BLaER1 (cell line): ENCODE measurements at regions not wholly inside any gene's neighbourhood (a gene's known extent, or its start where the extent isn't known, plus 50 kb on each side); places are given as distances from the start of the nearest gene placed in this dataset.
"Not testable (repeated sequence)": the region's sequence is repeated elsewhere in the genome, so short reads cannot be mapped to it uniquely, and the experiment has no call there.

Source experiments
- H3K27ac ChIP-seq: shearing (Covaris generic); formaldehyde crosslinking; 2 replicates; pipeline ENCODE4 v1.8.1; 2022
- H3K27me3 ChIP-seq: shearing (Covaris generic); formaldehyde crosslinking; 2 replicates; pipeline ENCODE4 v1.8.1; 2022
- H3K36me3 ChIP-seq: shearing (Covaris generic); formaldehyde crosslinking; 2 replicates; pipeline ENCODE4 v1.8.1; 2022
- H3K4me1 ChIP-seq: shearing (Covaris generic); formaldehyde crosslinking; 2 replicates; pipeline ENCODE4 v1.8.1; 2022
- H3K4me2 ChIP-seq: shearing (Covaris generic); formaldehyde crosslinking; 2 replicates; pipeline ENCODE4 v1.8.1; 2022
- H3K4me3 ChIP-seq: shearing (Covaris generic); formaldehyde crosslinking; 2 replicates; pipeline ENCODE4 v1.8.1; 2022
- H3K9ac ChIP-seq: shearing (Covaris generic); formaldehyde crosslinking; 2 replicates; pipeline ENCODE4 v1.8.1; 2022
- H3K9me3 ChIP-seq: shearing (Covaris generic); formaldehyde crosslinking; 2 replicates; pipeline ENCODE4 v1.8.1; 2022
- H4K20me1 ChIP-seq: shearing (Covaris generic); formaldehyde crosslinking; 2 replicates; pipeline ENCODE4 v1.8.1; 2022
- Cebpa-rat ChIP-seq: shearing (Covaris generic); IDR thresholded peaks from 2 replicates; pipeline ENCODE4 v1.8.1; 2022

DNA sequence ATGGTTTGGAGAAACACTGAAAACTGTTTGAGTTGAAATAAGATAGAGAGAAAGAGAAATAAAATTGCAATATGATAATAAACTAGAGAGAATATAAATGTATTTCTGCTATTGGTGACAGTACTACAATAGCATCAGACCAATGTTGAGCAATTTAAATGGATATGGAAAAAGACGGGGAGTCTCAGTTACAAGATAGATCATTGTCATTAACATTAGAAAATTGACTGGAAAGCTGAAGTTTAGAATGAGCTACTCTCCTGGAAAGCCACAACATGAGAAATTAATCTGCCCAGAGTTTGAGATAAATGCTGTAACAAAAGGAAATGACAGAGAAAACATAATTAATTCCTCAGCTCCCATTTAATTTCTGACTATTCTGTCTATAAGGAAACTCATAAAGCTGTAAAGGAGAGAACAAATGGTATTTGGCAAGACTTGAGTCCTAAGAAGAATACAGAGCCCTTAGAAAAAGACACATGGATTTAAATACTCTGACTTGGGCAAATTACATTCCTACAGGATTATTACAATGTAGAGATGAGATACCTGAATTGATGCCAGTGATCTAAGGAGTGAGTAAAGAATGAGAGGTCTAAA, 624.5 kb upstream of the CHD1 start:
- no peak overlapping the region for H3K4me3 ChIP-seq
- H3K27me3 ChIP-seq: no peaks in the 10 kb centered on the region
- TF ChIP-seq Cebpa-rat: no peak
- H3K9ac ChIP-seq: no peak overlapping the region
- H3K9me3 ChIP-seq: no peaks in the 10 kb centered on the region
- H3K4me2 ChIP-seq: no peak overlapping the region
- no peaks in the 10 kb centered on the region for H3K36me3 ChIP-seq
- H3K4me1 ChIP-seq: no peaks in the 10 kb centered on the region
- H3K27ac ChIP-seq: no peak overlapping the region
- no peaks in the 10 kb centered on the region for H4K20me1 ChIP-seq

DNA sequence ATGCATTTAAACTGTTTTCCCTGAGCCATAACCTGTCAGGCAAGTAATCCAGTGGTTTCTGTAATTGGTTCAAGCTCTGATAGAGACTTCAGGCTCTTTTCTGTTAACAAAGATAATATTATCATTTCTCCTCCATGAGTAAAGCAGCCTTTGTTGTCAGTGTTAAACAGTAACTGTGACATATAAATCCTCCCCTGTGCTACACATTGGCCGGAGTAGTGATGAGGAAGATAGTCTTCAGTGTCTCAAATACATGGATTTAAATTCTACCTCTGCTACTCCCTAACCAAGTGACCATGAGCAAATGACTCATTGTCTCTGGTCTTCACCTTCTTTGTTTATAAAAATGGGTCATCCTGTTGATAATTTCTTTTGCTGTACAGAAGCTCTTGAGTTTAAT, 615.5 kb upstream of the CHD1 start:
- Histone ChIP-seq H3K4me3 (no peak overlapping the region), H3K4me1 (no peaks in the 10 kb centered on the region), H3K27me3 (no peaks in the 10 kb centered on the region), H3K9me3 (no peaks in the 10 kb centered on the region), H4K20me1 (no peaks in the 10 kb centered on the region), H3K27ac (no peak overlapping the region), H3K4me2 (no peak overlapping the region), H3K9ac (no peak overlapping the region), H3K36me3 (no peaks in the 10 kb centered on the region)
- no peak for TF ChIP-seq Cebpa-rat

DNA sequence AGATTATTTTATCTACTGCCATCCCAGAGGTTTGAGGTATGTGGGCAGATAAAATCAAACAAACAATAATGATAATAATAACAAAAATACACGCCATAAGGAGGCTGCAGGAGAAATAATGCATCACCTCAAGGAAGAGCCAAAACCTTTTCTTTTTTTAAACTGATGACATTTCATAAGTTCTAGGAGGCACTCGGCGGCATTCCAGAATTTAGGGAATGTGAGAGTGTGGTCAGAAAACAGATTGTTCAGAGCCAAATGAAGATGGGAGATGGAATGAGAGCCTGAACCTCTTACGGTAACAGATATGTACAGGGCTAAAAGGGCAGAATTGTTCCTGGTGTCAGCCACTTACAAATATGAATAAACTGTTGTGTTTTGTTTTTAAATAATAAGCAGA, 615.0 kb upstream of the CHD1 start:
- no peaks in the 10 kb centered on the region for H4K20me1 ChIP-seq
- no peaks in the 10 kb centered on the region for H3K27me3 ChIP-seq
- H3K4me2 ChIP-seq: no peak overlapping the region
- no peaks in the 10 kb centered on the region for H3K36me3 ChIP-seq
- no peaks in the 10 kb centered on the region for H3K4me1 ChIP-seq
- H3K9me3 ChIP-seq: no peaks in the 10 kb centered on the region
- no peak overlapping the region for H3K4me3 ChIP-seq
- H3K27ac ChIP-seq: no peak overlapping the region
- TF ChIP-seq Cebpa-rat: no peak
- no peak overlapping the region for H3K9ac ChIP-seq

DNA sequence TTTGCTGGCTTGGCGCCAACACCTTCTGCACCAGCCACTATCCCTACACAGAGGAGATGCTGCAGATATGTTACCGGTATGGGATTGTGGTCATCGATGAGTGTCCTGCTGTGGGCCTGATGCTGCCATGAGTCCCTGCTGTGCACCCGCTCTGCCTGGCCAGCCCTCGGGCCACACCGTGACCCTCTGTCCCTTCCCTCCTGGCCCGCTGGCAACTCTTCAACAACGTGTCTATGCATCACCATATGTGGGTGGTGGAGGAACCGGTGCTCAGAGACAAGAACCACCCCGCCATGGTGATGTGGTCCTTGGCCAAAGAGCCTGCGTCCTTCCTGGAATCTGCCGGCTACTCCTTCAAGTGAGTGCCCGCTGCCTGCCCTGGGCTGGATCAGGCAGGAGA, 605.4 kb upstream of the CHD1 start:
- H4K20me1 ChIP-seq, H3K9ac ChIP-seq, H3K4me2 ChIP-seq: not testable (repeated sequence)

DNA sequence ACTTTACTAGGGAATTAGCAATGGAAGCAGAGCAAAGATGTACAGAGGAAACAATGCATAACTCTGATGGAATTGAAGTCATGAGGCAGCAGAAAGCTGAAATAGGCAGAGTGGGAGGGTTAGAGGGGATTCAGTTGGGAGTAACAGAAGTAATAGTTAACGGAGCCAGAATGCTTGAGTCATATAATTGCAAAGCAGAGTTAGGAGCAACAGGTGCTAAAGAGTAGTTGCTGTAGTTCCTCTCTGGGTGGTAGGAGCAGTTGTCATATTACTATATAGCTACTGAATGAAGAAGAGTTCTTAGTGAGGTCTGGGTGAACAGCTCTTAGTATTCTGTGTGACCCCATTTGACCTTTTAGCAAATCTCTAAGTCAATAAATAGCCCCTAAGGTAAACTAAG, 592.9 kb upstream of the CHD1 start:
- H3K4me2 ChIP-seq, H3K27me3 ChIP-seq, H3K4me3 ChIP-seq, H3K4me1 ChIP-seq, H3K27ac ChIP-seq, H4K20me1 ChIP-seq, H3K36me3 ChIP-seq, H3K9ac ChIP-seq, H3K9me3 ChIP-seq: not testable (repeated sequence)

More for the DNA sequence above, 605.4 kb upstream of the CHD1 start:
- not testable (repeated sequence) for H3K9me3 ChIP-seq, H3K27ac ChIP-seq, H3K27me3 ChIP-seq, H3K36me3 ChIP-seq, H3K4me1 ChIP-seq, H3K4me3 ChIP-seq

DNA sequence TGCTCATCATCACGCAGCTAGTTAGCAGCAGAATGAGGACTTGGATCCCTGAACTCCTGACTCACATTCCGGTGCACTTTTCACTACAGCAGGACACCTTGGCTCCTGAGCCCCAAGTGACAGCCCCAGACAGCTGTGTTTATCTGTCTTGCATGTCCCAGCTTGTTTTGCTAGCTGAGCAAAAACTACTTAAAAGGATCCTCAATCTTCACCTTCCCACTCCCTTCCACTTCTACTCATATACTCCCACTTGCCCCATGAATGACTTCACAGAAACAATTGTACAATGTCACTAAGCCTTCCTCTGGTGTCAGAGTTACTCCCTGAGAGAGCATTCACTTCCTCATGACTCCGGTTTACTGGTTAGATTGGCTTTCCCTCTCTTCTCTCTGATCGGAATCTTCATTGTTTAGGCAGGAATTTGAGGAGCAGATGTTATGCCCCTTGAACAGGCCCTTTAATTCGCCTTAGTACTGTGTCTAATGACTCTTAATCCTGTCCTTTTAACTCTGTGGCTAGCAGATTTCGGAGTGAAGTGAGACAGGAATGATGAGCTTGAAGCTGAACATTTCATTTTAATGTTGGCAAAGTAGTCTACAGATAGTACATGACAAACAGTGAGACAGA, 587.2 kb upstream of the CHD1 start:
- H3K9me3 ChIP-seq, H3K4me2 ChIP-seq, H3K4me1 ChIP-seq, H3K27ac ChIP-seq, H3K36me3 ChIP-seq, H3K4me3 ChIP-seq, H3K27me3 ChIP-seq, H3K9ac ChIP-seq, H4K20me1 ChIP-seq: not testable (repeated sequence)

DNA sequence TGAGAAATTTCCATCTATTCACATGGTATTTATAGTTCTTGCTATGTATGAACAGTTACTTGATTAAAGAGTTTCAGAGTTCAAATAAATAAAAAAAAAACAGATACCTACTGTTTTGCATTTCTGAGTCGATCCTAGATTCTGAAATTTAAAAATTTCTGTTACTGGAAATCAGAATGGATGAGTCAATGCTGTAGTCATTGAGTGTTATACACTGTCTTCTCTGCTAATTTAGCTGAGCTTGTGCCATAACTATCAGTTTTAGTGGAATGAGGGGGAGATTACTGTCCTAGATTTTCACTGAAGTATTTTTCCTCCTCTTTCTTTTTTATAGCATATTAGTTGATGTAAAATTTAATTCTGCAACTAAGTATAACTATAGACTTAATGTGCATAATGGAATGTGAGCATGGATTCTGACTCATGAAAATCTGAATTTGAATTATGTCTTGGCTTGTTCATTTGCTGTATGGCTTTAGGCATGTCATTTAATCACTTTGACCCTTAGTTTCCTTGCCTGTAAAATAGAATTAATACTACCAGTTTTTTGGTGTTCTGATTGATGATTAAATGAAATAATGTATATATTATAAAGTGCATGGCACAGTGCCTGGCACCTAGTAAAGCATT, 581.5 kb upstream of the CHD1 start:
- H3K36me3 ChIP-seq, H3K9ac ChIP-seq, H3K4me3 ChIP-seq, H3K4me1 ChIP-seq, H3K4me2 ChIP-seq, H3K27ac ChIP-seq, H3K27me3 ChIP-seq, H4K20me1 ChIP-seq: not testable (repeated sequence)
- peaks cover 16% of the 10 kb centered on the region for H3K9me3 ChIP-seq

DNA sequence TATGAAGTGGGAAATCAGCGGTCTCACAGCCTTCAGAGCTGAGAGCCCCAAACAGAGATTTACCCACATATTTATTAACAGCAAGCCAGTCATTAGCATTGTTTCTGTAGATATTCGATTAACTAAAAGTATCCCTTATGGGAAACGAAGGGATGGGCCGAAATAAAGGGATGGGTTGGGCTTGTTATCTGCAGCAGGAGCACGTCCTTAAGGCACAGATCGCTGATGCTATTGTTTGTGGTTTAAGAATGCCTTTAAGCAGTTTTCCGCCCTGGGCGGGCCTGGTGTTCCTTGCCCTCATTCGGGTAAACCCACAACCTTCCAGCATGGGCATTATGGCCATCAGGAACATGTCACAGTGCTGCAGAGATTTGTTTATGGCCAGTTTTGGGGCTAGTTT, 580.3 kb upstream of the CHD1 start:
- H4K20me1 ChIP-seq, H3K4me3 ChIP-seq, H3K36me3 ChIP-seq, H3K4me1 ChIP-seq, H3K27ac ChIP-seq, H3K4me2 ChIP-seq, H3K9ac ChIP-seq, H3K27me3 ChIP-seq: not testable (repeated sequence)
- H3K9me3 ChIP-seq: peaks cover 16% of the 10 kb centered on the region

DNA sequence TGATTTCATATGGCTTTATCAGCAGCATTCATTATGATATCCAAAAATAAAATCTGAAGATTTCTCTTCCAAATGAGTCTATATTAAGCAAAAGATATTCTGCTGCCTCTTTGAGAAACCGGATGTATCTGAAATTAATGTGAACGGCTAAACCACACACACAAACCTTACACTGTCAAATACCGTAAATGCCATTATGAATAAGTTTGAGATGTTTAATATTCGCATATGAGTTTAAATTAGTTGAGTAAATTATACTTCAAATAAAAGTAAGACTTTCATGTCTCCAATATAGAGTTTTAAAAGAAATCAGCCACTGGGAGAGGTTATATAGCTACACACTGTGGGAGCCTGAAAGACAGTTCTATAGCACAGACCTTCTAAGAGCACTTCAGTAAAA, 566.6 kb upstream of the CHD1 start:
- H3K4me2 ChIP-seq, H3K4me3 ChIP-seq, H3K27ac ChIP-seq, H3K27me3 ChIP-seq, H3K4me1 ChIP-seq, H3K9ac ChIP-seq, H3K9me3 ChIP-seq, H4K20me1 ChIP-seq, H3K36me3 ChIP-seq: not testable (repeated sequence)

DNA sequence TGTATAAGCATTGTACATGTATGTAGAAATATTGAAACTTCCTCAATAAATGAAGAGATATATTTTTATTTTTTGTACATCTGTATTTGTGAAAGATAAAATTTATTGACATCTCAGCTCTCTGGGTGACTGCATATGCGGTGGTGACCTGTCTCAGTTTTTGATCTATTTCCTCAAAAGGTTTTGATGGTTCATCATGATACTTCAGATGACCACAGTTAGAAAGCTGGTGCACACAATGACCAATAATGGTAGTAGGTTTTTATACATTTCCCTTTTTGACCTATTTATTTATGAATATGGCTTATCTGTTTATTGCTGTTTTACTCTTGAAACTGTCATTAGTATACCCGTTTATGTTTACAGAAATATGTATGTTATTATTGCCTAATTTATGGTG, 549.6 kb upstream of the CHD1 start:
- H3K9ac ChIP-seq, H3K9me3 ChIP-seq, H4K20me1 ChIP-seq, H3K4me2 ChIP-seq, H3K4me1 ChIP-seq, H3K27me3 ChIP-seq, H3K36me3 ChIP-seq, H3K27ac ChIP-seq, H3K4me3 ChIP-seq: not testable (repeated sequence)

DNA sequence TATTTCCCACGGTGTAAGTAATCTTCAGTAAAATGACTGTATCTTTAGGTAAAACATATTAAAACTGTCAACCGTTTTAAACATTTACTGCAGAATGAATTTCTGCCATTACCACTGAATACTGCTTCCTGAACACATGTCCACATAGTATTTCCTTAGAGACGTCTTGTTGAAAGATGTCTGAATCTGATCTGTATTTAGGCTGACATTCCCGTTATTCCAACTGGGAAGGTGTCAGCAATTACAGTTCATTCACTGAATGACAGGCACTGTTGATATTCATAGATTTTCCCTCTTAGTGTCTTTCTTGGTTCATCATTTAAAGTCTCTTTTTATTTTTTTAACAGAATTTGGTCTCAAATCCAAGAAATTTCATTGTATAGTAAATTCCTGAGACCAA, 544.5 kb upstream of the CHD1 start:
- not testable (repeated sequence) for H4K20me1 ChIP-seq, H3K36me3 ChIP-seq, H3K9me3 ChIP-seq, H3K27ac ChIP-seq, H3K4me2 ChIP-seq, H3K9ac ChIP-seq, H3K4me3 ChIP-seq, H3K27me3 ChIP-seq, H3K4me1 ChIP-seq

DNA sequence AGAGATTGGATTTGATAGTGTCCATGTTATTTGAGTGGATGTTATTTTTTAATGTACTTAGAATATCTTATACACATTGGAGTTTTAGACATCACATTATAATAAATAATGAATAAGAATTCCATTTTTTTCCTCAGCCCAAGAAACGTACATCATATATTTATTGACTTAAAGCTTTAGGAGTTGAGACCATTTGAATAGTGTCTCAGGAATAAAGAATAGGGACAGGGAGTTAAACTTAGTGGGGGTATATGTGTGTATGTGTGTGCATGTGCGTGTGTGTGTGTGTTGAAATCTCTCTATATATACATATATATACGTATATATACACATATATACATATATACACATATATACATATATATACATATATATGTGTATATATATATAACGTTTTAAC, 542.9 kb upstream of the CHD1 start:
- not testable (repeated sequence) for H3K27ac ChIP-seq, H3K4me1 ChIP-seq, H3K27me3 ChIP-seq, H3K4me3 ChIP-seq, H3K4me2 ChIP-seq, H3K9ac ChIP-seq, H3K36me3 ChIP-seq, H4K20me1 ChIP-seq, H3K9me3 ChIP-seq

DNA sequence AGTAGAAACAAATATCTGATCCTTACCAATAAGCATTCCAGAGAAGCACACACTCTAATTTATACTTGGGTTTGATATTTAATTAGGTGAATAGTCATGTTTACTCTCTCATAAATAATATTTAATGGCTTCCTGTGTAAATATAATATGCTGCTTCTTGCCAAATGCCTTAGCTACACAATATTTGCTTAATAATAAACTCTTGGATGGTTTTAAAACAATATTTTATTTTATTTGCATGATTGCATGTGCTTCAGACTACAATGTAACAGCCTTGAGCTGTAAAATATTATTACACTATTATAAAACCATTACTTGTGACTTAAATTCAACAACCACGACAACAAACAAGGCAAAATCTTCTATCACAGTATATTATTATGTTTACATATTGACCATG, 542.4 kb upstream of the CHD1 start:
- not testable (repeated sequence) for H3K4me2 ChIP-seq, H3K27ac ChIP-seq, H3K9ac ChIP-seq, H3K4me1 ChIP-seq, H3K4me3 ChIP-seq, H3K9me3 ChIP-seq, H4K20me1 ChIP-seq, H3K27me3 ChIP-seq, H3K36me3 ChIP-seq

DNA sequence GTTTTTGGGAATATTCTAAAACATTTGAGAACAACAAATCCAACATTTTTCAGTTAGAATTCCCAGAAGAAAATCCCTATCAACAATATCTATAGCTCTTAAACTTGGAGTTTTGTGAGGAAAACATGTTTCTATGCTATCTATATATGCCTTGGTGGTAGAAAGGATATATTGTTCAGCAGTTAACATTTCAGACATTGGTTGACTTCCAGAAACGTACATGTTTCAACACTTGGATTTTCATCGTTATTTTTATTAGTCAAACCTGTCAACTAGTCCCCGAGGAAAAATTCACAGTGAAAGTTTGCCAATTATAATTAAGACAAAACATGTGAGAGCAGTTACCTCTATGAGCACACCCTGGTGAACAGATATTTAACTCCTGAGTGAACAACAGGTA, 541.8 kb upstream of the CHD1 start:
- H3K9me3 ChIP-seq, H3K36me3 ChIP-seq, H3K27ac ChIP-seq, H3K4me2 ChIP-seq, H3K4me3 ChIP-seq, H3K27me3 ChIP-seq, H3K9ac ChIP-seq, H3K4me1 ChIP-seq, H4K20me1 ChIP-seq: not testable (repeated sequence)
